Gastrocnemius medialis (tissue), 4 donors: ENCODE measurements at regions not wholly inside any gene's neighbourhood (a gene's known extent, or its start where the extent isn't known, plus 50 kb on each side); places are given as distances from the start of the nearest gene placed in this dataset.

Experiments used
- ATAC-seq, 2 donors: fragments of 150-250 bp; one replicate each; pipeline ENCODE4 v1.9.1; 2016
- DNase-seq, 2 donors: peaks; one replicate each; pipeline ENCODE4 v3.0.0-alpha.2; 2019
- H3K27ac ChIP-seq, 4 donors: fragments of 200-600 bp; sonication (generic); 1 replicate in 1 of 4; 2 replicates in 3 of 4; pipeline ENCODE4 v1.5.1; 2016 to 2018; ENCODE audit warnings: mild to moderate bottlenecking in 2 of 4, moderate library complexity in 1 of 4
- H3K27me3 ChIP-seq, 3 donors: fragments of 200-600 bp; sonication (generic) in 2 of 3; 1 replicate in 1 of 3; 2 replicates in 2 of 3; pipeline versions ENCODE4 v1.5.1 to v1.6.0; 2016 to 2019; ENCODE audit warnings: mild to moderate bottlenecking in 1 of 3, moderate library complexity in 1 of 3
- H3K36me3 ChIP-seq, 2 donors: fragments of 200-600 bp; sonication (generic) in 1 of 2; one replicate each; pipeline ENCODE4 v1.5.1; 2017 to 2018
- H3K4me1 ChIP-seq, 2 donors: fragments of 200-600 bp; sonication (generic) in 1 of 2; one replicate each; pipeline ENCODE4 v1.5.1; 2016 to 2017; ENCODE audit warnings: mild to moderate bottlenecking in 2 of 2
- H3K4me3 ChIP-seq, 4 donors: fragments of 200-600 bp; sonication (generic) in 3 of 4; 1 replicate in 1 of 4; 2 replicates in 3 of 4; pipeline ENCODE4 v1.5.1; 2016 to 2019; ENCODE audit warnings: mild to moderate bottlenecking in 2 of 4
- H3K9me3 ChIP-seq, 3 donors: fragments of 200-600 bp; sonication (generic) in 2 of 3; 1 replicate in 1 of 3; 2 replicates in 2 of 3; pipeline ENCODE4 v1.5.1; 2016 to 2019
- POLR2A ChIP-seq, 2 donors: fragments of 450-650 bp; IDR thresholded peaks; one replicate each; pipeline ENCODE4 v1.6.1; 2017; ENCODE audit warnings: antibody characterized with exemption in 2 of 2, mild to moderate bottlenecking in 2 of 2, moderate library complexity in 2 of 2
- in situ Hi-C, 4 donors: fragments of 200-750 bp; cut with MboI; loops; one replicate each; pipeline versions ENCODE4 v1.15.0 to v1.8.0; 2017; ENCODE audit warnings: low sequenced_read_pairs in 4 of 4
- intact Hi-C: fragments of 100-400 bp; cut with DNase I; formaldehyde crosslinking; loops from one replicate; pipeline ENCODE4 v1.15.1; 2023; ENCODE audit warnings: low total_unique reads
- TF ChIP-seq, protein P1 (sequence below), 5 experiments: fragments of 450-650 bp in 3 of 5; fragments of 200-600 bp in 2 of 5; sonication (generic) in 2 of 5; IDR thresholded peaks in 4 of 5; conservative IDR thresholded peaks in 1 of 5; 1 replicate in 4 of 5; 2 replicates in 1 of 5; pipeline ENCODE4 v1.5.1; 2016 to 2019; ENCODE audit warnings: antibody characterized with exemption in 5 of 5, mild to moderate bottlenecking in 3 of 5, moderate library complexity in 3 of 5

DNA sequence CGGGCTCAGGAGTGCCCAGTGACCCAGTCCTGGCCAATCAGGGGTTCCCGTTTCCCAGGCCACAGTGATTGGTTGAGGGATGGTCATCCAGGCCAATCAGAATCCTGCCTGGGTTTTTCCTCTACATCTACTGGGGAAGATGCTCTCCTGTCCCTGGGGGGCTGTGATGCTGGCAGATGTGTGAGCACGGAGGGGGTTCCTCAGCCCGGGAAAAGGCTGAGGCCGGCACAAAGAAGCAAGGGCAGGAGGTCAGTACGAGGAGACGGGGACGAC is 171.2 kb downstream of the CTTN start:
- no peak overlapping the region for H3K4me3 ChIP-seq
- H3K36me3 ChIP-seq, result no peaks in the 10 kb centered on the region
- H3K27ac ChIP-seq, result no peak overlapping the region
- H3K9me3 ChIP-seq, result no peaks in the 10 kb centered on the region
- TF ChIP-seq, protein P1, sequence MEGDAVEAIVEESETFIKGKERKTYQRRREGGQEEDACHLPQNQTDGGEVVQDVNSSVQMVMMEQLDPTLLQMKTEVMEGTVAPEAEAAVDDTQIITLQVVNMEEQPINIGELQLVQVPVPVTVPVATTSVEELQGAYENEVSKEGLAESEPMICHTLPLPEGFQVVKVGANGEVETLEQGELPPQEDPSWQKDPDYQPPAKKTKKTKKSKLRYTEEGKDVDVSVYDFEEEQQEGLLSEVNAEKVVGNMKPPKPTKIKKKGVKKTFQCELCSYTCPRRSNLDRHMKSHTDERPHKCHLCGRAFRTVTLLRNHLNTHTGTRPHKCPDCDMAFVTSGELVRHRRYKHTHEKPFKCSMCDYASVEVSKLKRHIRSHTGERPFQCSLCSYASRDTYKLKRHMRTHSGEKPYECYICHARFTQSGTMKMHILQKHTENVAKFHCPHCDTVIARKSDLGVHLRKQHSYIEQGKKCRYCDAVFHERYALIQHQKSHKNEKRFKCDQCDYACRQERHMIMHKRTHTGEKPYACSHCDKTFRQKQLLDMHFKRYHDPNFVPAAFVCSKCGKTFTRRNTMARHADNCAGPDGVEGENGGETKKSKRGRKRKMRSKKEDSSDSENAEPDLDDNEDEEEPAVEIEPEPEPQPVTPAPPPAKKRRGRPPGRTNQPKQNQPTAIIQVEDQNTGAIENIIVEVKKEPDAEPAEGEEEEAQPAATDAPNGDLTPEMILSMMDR (IDR thresholded peaks at IDR 0.05 in 4 of 5, conservative IDR thresholded peaks at IDR 0.05 in 1 of 5), result no peak
- TF ChIP-seq POLR2A (IDR thresholded peaks at IDR 0.05), result no peak
- DNase-seq (no peak), ATAC-seq (no peak)
- intact Hi-C loops, result no loop called here
- H3K4me1 ChIP-seq, result peaks cover 0 to 4% of the 10 kb centered on the region in 2 donors
- in situ Hi-C loops, result no loop called here
- peaks cover 0 to 7% (median 0%) of the 10 kb centered on the region in 3 donors for H3K27me3 ChIP-seq

DNA sequence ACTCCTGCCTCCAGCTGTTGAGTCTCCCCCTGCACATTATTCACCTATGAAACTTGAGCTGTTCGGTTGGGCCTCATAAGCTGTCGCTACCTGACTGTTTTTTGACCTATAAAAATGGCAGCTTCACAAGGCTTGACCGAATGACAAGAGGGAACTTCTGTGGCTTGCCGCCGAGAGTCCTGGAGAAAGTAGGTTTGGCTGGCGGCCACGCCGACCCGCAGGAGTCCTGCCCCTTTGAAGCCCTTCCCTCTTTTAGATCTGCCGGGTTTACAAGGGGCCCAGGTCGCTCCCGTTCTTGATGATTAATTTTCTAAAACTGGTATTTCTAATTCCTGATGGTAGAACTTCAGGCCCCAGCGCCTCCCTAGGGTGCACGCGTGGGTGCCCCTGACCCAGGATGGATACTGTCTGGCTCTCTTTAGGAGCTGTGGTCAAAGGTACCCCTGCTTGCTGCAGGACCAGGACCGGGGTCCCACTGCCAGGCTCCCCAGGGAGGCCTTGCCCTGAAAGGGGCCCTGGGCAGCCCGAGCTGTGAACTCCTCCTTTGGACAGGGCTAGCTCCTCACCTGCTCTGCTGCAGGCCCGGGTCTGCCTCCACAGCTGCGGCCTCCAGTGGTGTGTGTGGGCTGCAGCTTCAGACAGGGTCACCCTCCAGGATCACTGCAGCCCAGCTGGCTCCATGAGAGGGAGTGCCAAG is 171.8 kb downstream of the CTTN start:
- in situ Hi-C loops (no loop called here), intact Hi-C loops (no loop called here)
- DNase-seq (no peak), ATAC-seq (no peak)
- Histone ChIP-seq H3K36me3 (no peaks in the 10 kb centered on the region), H3K4me1 (peaks cover 0 to 4% of the 10 kb centered on the region in 2 donors), H3K9me3 (no peaks in the 10 kb centered on the region), H3K4me3 (no peak overlapping the region), H3K27me3 (peaks cover 0 to 7% (median 0%) of the 10 kb centered on the region in 3 donors), H3K27ac (no peak overlapping the region)
- no peak for TF ChIP-seq POLR2A (IDR thresholded peaks at IDR 0.05)
- TF ChIP-seq, protein P1 (IDR thresholded peaks at IDR 0.05 in 4 of 5, conservative IDR thresholded peaks at IDR 0.05 in 1 of 5), result no peak

DNA sequence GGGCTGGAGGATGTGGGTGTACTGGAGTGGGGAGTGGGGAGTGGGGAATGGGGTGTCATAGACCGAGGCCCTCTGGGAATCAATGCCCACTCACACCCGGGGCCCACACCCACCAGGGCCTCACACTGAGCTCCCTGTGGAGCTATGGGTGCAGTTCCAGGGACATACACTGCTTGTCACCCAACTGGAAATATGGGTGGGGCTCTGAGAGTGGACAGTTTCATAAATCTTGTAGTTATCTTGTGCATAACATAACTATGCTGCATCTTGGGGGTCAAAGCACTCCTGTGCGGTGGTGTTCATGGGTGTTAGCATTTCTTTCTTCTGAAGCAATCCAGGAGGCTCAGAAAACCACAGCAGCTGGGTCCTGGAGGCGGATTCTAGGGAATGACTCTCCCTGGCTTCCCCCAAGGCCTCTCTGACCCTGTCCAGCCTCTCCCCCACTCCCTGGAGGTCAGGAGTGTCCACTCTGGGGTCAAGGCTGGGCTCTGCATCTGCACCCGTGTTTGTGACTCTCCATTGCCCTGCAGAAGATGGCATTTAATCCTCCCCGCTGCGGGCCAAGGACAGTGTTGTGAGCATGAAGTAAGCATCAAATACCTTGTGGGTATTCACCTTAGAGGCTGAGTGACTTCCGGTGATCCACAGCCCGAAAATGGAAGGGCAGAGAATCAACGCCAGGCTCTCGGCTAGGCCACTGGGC is 172.5 kb downstream of the CTTN start:
- H3K27me3 ChIP-seq, result peaks cover 0 to 7% (median 0%) of the 10 kb centered on the region in 3 donors
- no peaks in the 10 kb centered on the region for H3K9me3 ChIP-seq
- H3K36me3 ChIP-seq, result no peaks in the 10 kb centered on the region
- H3K4me3 ChIP-seq, result no peak overlapping the region
- ATAC-seq, result no peak
- DNase-seq, result no peak
- TF ChIP-seq POLR2A (IDR thresholded peaks at IDR 0.05), result no peak
- TF ChIP-seq, protein P1 (IDR thresholded peaks at IDR 0.05 in 4 of 5, conservative IDR thresholded peaks at IDR 0.05 in 1 of 5), result no peak
- H3K27ac ChIP-seq, result no peak overlapping the region
- H3K4me1 ChIP-seq, result peaks cover 0 to 4% of the 10 kb centered on the region in 2 donors
- in situ Hi-C loops, result no loop called here
- intact Hi-C loops, result no loop called here

DNA sequence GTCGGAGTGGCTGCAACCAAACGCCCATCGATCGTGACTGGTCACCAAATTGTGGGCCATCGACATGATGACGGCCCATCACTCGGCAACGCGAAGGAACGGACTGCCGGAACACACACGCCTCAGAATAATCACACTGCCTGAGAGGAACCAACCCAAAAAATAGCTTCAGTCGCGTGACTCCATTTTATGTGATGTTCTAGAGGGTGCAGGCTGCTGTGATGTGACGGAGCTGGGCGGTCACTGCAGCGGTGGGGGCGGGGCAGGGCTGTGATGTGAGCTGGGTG is 174.6 kb downstream of the CTTN start:
- H3K27ac ChIP-seq, result no peak overlapping the region
- no peaks in the 10 kb centered on the region for H3K9me3 ChIP-seq
- peaks cover 0 to 4% of the 10 kb centered on the region in 2 donors for H3K4me1 ChIP-seq
- in situ Hi-C loops (no loop called here), intact Hi-C loops (no loop called here)
- no peaks in the 10 kb centered on the region for H3K36me3 ChIP-seq
- TF ChIP-seq POLR2A (IDR thresholded peaks at IDR 0.05), result no peak
- TF ChIP-seq, protein P1 (IDR thresholded peaks at IDR 0.05 in 4 of 5, conservative IDR thresholded peaks at IDR 0.05 in 1 of 5), result no peak
- ATAC-seq (no peak), DNase-seq (no peak)
- no peak overlapping the region for H3K4me3 ChIP-seq
- no peaks in the 10 kb centered on the region for H3K27me3 ChIP-seq
